Stimulated activated CD4-positive, alpha-beta T cell treated with anti-CD3 and anti-CD28 coated beads, Interleukin-12 subunit alpha, Interleukin-12 subunit beta, amount 100 ng/mL, for 24 hours (primary cell): ENCODE measurements at regions not wholly inside any gene's neighbourhood (a gene's known extent, or its start where the extent isn't known, plus 50 kb on each side); places are given as distances from the start of the nearest gene placed in this dataset.
"Not testable (repeated sequence)": the region's sequence is repeated elsewhere in the genome, so short reads cannot be mapped to it uniquely, and the experiment has no call there.

Experiments
- DNase-seq, 2 experiments: peaks; one replicate each; pipeline ENCODE4 v3.0.0-alpha.2; 2020; ENCODE audit warnings: low read depth in 2 of 2

DNA sequence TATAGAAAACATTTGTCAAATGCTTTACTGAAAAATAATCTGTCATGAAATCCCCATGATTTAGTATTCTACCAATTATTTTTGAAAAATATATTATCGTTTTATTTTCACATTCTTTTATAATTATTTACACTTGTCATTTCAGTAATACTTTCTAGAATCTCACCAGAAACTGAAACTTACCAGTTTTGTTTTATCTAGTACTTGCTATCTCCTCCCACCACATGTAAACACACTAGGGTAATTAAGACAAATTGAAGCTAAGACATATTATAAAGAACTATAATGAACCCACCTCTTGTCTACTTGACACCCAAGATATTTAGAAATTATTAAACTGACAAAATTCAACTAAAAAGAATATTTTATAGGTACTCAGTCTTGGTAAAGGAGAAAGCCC, 51.5 kb upstream of the GRM3 start:
- no peak for DNase-seq

GRCh38 chr7:86574006-86574405, 69.7 kb upstream of the GRM3 start:
- DNase-seq: no peak

- no peak for DNase-seq
These were observed 84.8 kb upstream of the GRM3 start for GRCh38 chr7:86558680-86559501.

- no peak for DNase-seq
These were observed 109.1 kb upstream of the GRM3 start for GRCh38 chr7:86534641-86535040.

GRCh38 chr7:86504229-86504628, 139.5 kb upstream of the GRM3 start:
- no peak for DNase-seq

- DNase-seq: no peak
These were observed 143.7 kb upstream of the GRM3 start for GRCh38 chr7:86499986-86500385.

DNA sequence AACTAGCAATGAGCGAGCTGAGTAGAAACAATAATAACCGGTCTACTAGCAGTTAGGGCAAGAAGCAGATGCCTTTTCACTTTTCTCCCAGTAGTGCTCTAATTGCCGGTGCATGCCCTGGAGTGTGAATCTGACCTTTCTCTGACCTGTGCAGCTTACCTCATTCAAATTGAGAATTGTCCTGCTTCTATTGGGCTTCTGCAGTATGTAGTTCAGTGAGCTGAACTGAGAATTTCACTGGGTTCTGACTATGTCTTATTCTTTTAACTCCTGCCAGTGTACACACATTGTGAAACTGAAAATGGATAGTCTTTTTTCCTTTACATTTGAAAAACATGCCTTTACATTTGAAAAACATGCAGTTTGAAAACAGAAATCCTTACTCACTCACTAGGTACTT, 157.9 kb upstream of the GRM3 start:
- no peak for DNase-seq

- DNase-seq: no peak
These were observed 164.6 kb upstream of the GRM3 start for GRCh38 chr7:86479144-86479543.

- no peak for DNase-seq
These were observed 166.3 kb upstream of the GRM3 start for GRCh38 chr7:86477343-86477935.

DNA sequence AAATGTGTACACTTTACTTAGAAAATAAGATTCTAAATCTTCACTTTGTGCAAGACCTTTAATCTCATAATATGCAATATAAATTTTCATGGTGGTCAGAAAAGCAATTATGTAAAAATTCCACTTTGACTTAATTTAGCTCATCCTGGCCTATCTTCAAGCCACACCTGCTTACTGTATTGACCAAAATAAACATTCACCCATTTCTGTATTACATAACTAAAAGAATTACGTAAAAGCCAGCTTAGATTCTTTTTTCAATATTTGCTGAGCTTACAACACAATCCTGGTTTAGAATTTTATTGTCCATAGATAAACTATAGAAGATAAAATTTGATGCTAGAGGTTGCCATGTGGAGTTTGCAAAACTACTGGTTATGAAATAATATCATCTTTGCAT, 172.9 kb upstream of the GRM3 start:
- DNase-seq: no peak

- DNase-seq: peak; percentile 9 to 22
These were observed 173.9 kb upstream of the GRM3 start for GRCh38 chr7:86469680-86470295.

DNA sequence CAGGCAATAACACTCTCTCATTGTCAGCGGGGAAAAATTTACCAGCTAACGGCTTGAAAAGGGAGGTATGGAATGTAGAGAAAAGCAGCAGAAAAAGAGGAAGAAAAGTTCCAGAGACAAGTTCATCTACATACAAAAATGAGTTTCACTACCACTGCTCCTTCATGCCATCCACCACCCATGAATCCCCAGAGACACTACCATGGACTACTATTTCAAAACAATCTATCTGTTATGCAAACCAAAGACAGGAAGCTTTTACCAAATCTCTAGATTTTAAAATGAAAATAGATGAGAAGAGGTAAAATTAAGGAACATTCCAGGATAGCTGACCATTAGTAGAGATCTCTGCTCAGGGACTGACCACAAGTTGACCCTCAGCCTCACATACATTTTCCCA, 189.0 kb upstream of the GRM3 start:
- no peak for DNase-seq

GRCh38 chr7:86453454-86453853, 190.3 kb upstream of the GRM3 start:
- no peak for DNase-seq

DNA sequence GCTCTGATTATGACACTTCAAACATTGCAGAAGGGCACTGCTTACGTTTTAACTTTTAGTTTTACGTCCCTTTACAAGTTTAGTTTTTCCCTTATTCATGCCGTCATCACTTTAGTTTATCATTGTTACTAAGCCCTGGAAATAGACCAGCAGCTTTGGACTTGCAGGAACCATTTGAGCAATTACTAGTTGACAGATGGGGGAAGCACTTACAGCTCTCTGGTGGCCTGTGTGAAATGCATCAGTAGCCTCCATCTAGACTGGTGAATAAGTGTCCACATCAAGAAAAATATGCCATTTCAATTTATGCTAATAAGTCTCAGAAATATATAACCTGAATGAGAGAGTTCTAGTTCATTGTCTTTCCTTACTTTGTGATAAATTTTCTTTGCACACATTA, 194.9 kb upstream of the GRM3 start:
- no peak for DNase-seq

DNA sequence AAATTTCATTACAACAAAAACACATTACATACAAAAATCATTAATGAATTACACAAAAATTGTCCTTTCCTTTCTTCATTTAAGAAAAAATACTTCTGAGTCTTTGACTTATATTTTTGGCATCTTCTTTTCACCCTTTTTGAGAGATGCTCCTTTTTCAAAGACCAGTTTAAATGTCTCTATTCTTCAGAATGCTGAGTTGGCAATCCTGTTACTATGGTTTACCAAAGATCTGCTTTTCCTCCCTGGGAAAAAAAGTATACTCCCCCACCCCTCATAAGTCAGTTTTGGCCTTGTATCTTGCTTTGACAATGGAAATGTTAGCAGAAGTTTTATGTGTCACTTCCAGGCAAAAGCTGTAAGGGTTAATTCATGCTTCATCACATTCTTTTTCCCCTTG, 198.4 kb upstream of the GRM3 start:
- no peak for DNase-seq

DNA sequence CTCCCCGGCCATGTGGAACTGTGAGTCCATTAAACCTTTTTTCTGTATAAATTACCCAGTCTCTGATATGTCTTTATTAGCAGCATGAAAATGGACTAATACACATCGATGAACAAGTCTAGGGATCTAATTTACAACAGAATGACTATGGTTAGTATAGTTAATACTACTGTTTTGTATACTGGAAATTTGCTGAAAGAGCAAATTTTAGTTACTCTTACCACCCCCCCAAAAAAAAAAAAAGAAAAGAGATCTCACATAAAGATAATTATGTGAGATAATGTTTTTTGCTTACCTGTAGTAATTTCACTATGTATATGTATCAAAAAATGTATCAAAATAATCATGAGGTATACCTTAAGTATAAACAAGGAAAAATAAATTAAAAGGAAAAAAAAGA, 199.5 kb upstream of the GRM3 start:
- no peak for DNase-seq

DNA sequence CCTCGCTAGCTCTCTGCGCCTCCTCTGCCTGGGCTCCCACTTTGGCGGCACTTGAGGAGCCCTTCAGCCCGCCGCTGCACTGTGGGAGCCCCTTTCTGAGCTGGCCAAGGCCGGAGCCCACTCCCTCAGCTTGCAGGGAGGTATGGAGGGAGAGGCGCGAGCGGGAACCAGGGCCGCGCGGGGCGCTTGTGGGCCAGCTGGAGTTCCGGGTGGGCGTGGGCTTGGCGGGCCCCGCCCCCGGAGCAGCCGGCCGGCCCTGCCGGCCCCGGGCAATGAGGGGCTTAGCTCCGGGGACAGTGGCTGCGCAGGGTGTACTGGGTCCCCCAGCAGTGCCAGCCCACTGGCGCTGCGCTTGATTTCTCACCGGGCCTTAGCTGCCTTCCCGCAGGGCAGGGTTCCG, 203.3 kb upstream of the GRM3 start:
- not testable (repeated sequence) for DNase-seq

- no peak for DNase-seq
These were observed 205.7 kb upstream of the GRM3 start for GRCh38 chr7:86437951-86438450.

- DNase-seq: no peak
These were observed 211.9 kb upstream of the GRM3 start for GRCh38 chr7:86431761-86432160.

DNA sequence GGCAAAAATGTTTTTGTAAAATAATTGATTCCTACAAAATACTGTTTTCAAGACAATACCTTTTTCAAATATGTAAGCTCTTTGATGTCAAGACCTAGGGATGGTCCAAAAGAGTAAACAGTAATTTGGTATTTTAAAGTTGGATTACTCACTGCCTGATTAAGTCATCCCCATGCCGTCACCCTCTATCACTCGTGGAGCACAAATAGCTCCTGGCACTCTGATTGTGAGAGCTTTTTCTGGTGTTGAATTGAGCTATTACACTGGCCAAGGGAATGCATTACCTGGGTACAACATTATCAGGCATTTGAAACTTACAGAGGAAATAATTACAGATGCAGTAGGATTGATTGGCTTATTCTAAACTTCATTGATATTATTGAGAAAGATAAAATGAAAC, 231.9 kb upstream of the GRM3 start:
- no peak for DNase-seq

DNA sequence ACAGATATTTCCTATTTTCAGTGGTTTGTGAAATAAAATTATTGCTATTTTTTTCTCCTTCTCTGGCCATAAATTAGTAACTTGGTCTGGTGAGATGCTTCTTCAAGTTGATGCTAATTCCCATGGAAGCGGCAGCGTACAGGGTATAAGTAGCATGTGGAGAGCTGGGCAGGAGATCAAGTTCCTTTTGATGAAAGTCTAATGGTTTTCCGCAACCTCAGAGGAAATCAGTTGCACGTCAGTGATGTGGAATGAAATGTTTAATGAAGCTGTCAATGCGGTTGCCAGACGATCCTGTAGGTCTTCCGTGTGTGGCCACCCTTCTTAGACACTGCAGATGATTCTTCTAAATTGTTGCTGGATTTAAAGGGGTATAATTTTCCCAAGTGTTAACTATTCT, 236.4 kb upstream of the GRM3 start:
- no peak for DNase-seq

- DNase-seq: no peak
These were observed 251.9 kb upstream of the GRM3 start for GRCh38 chr7:86391813-86392212.

GRCh38 chr7:86375602-86376001, 268.1 kb upstream of the GRM3 start:
- DNase-seq: not testable (repeated sequence)
